ENCODE measurements at regions not wholly inside any gene's neighbourhood (a gene's known extent, or its start where the extent isn't known, plus 50 kb on each side); places are given as distances from the start of the nearest gene placed in this dataset.

GRCh38 chr2:71849607-71850305 lies 297.9 kb downstream of the CYP26B1 start:
- no peaks in the 10 kb centered on the region for H3K36me3 ChIP-seq (ENCODE audit: control insufficient read depth in 2 of 4, insufficient read depth in 4 of 4, low read length in 3 of 4)
- POLR2A ChIA-PET (ENCODE audit: partially characterized antibody): interaction anchor here (0.9 kb wide), 1 partner anchor 188 kb away, joined by 3 read pairs; no protein-coding TSS in a partner anchor
- H2BK5ac ChIP-seq (ENCODE audit: low read depth, low read length): no peak overlapping the region
- CTCF ChIA-PET (ENCODE audit: partially characterized antibody): interaction anchor here (0.7 to 1.5 kb wide), 3 partner anchors 22 to 50 kb away, joined by 3 to 6 read pairs (median 3); no protein-coding TSS in a partner anchor
- no peak overlapping the region for H2AFZ ChIP-seq (ENCODE audit: low read length)
- H3K23ac ChIP-seq (ENCODE audit: insufficient read length): no peak overlapping the region
- no peak overlapping the region for H2BK15ac ChIP-seq (ENCODE audit: low read length)
- no peak overlapping the region for H3K4me2 ChIP-seq (ENCODE audit: insufficient read depth in 1 of 2, low read depth in 2 of 2, low read length in 2 of 2)
- no peak overlapping the region for H3K56ac ChIP-seq (replicated peaks; ENCODE audit: insufficient read length, low read depth, low read length)
- no peak overlapping the region for H3K27ac ChIP-seq (ENCODE audit: low read depth, low read length)
- no peak overlapping the region for H4K5ac ChIP-seq (ENCODE audit: insufficient read length, low read depth, low read length)
- DNase-seq (ENCODE audit: low read depth in 1 of 2, low spot score in 2 of 2) (peak in 1 of 2 experiments; percentile 43), FAIRE-seq (no peak)
- H3K79me1 ChIP-seq (ENCODE audit: low read depth, low read length): no peaks in the 10 kb centered on the region
- WGBS, 2 experiments (ENCODE audit: extremely low coverage in 1 of 2, insufficient coverage in 1 of 2, insufficient read length in 1 of 2, insufficient replicate concordance in 2 of 2, low coverage in 1 of 2, low lambda C conversion rate in 2 of 2, missing lambda C conversion rate in 1 of 2): 91% methylated on average over 10 of the region's 10 CpGs; no CpG with 5 or more reads in 1 of the 2 experiments
- H3K14ac ChIP-seq (ENCODE audit: insufficient read length): no peak overlapping the region
- no peaks in the 10 kb centered on the region; a peak in 1 of 7 replicates for H3K4me1 ChIP-seq (replicated peaks in 1 of 4; ENCODE audit: control insufficient read depth in 3 of 4, insufficient read depth in 4 of 4, low read length in 3 of 4)
- no peak overlapping the region for H3K4me3 ChIP-seq (ENCODE audit: extremely low read depth in 1 of 4, insufficient read depth in 2 of 4, low read depth in 3 of 4, low read length in 4 of 4)
- H3K9me3 ChIP-seq (ENCODE audit: insufficient read depth in 2 of 2, low read depth in 1 of 2, low read length in 1 of 2): no peaks in the 10 kb centered on the region
- H4K91ac ChIP-seq (replicated peaks; ENCODE audit: insufficient read length, low read length): no peak overlapping the region
- H4K20me1 ChIP-seq (replicated peaks in 1 of 2; ENCODE audit: control insufficient read depth in 1 of 2, insufficient read depth in 2 of 2, low read length in 2 of 2): no peaks in the 10 kb centered on the region
- TF ChIP-seq CEBPB (IDR thresholded peaks at IDR 0.05; ENCODE audit: low read depth, low read length): no peak
- peak overlapping the region; percentile 50; the same call in 1 of the 2 replicates for H2BK12ac ChIP-seq (ENCODE audit: low read depth, low read length)
- H3K23me2 ChIP-seq (ENCODE audit: low read depth, low read length): no peaks in the 10 kb centered on the region
- no peak overlapping the region for H2BK120ac ChIP-seq (replicated peaks; ENCODE audit: low read depth, low read length)
- no peak overlapping the region for H4K8ac ChIP-seq (ENCODE audit: extremely low read depth, insufficient read depth, low read length)
- H3K18ac ChIP-seq (ENCODE audit: extremely low read depth, low read length): no peak overlapping the region
- no peaks in the 10 kb centered on the region for H3K27me3 ChIP-seq (replicated peaks in 1 of 4; ENCODE audit: control insufficient read depth in 3 of 4, extremely low read depth in 1 of 4, insufficient read depth in 3 of 4, low read length in 3 of 4)
- no peaks in the 10 kb centered on the region for H3K79me2 ChIP-seq (ENCODE audit: control insufficient read depth in 1 of 2, insufficient read depth in 2 of 2, low read length in 2 of 2)
- no peak overlapping the region for H3K9ac ChIP-seq (replicated peaks in 1 of 4; ENCODE audit: extremely low read depth in 1 of 4, low read depth in 3 of 4, low read length in 3 of 4)
- H2AK5ac ChIP-seq (ENCODE audit: low read depth, low read length): no peak overlapping the region
- no peak overlapping the region for H2BK20ac ChIP-seq (ENCODE audit: low read length)
- no peak overlapping the region for H3K4ac ChIP-seq (replicated peaks; ENCODE audit: insufficient read length, low read depth, low read length)
